Panc1 (cell line): ENCODE measurements at regions not wholly inside any gene's neighbourhood (a gene's known extent, or its start where the extent isn't known, plus 50 kb on each side); places are given as distances from the start of the nearest gene placed in this dataset.

Experiments
- CTCF ChIP-seq: fragments of 450-650 bp; IDR thresholded peaks from 2 replicates; pipeline ENCODE4 v1.5.1; 2017; ENCODE audit warnings: mild to moderate bottlenecking
- POLR2AphosphoS5 ChIP-seq: IDR thresholded peaks from 2 replicates; pipeline ENCODE4 v1.6.1; 2012; ENCODE audit warnings: mild to moderate bottlenecking, low read depth, low read length, moderate library complexity
- REST ChIP-seq, 2 experiments: IDR thresholded peaks; 2 replicates each; pipeline ENCODE4 v1.6.1; 2011 to 2012; ENCODE audit warnings: low read depth in 2 of 2, control low read depth in 1 of 2, low read length in 1 of 2, mild to moderate bottlenecking in 1 of 2, moderate library complexity in 1 of 2; ENCODE audit not compliant: insufficient read depth in 1 of 2
- SIN3A ChIP-seq: IDR thresholded peaks from 2 replicates; pipeline ENCODE4 v1.6.1; 2012; ENCODE audit warnings: low read depth, mild to moderate bottlenecking, low read length, moderate library complexity, borderline replicate concordance; ENCODE audit not compliant: insufficient read depth
- TCF7L2 ChIP-seq: IDR thresholded peaks from 2 replicates; pipeline ENCODE4 v1.6.1; 2011; ENCODE audit warnings: mild to moderate bottlenecking, low read depth, low read length, inconsistent platforms

GRCh38 chr10:117734731-117735405, 192.3 kb downstream of the EMX2 start:
- TF ChIP-seq CTCF (no peak), REST (IDR thresholded peaks at IDR 0.05; ENCODE audit: insufficient read depth in 1 of 2, low read depth in 2 of 2, low read length in 1 of 2) (no peak), TCF7L2 (no peak), POLR2AphosphoS5 (no peak), SIN3A (no peak)
